ENCODE measurements at regions not wholly inside any gene's neighbourhood (a gene's known extent, or its start where the extent isn't known, plus 50 kb on each side); places are given as distances from the start of the nearest gene placed in this dataset.
"Not testable (repeated sequence)": the region's sequence is repeated elsewhere in the genome, so short reads cannot be mapped to it uniquely, and the experiment has no call there.

DNA sequence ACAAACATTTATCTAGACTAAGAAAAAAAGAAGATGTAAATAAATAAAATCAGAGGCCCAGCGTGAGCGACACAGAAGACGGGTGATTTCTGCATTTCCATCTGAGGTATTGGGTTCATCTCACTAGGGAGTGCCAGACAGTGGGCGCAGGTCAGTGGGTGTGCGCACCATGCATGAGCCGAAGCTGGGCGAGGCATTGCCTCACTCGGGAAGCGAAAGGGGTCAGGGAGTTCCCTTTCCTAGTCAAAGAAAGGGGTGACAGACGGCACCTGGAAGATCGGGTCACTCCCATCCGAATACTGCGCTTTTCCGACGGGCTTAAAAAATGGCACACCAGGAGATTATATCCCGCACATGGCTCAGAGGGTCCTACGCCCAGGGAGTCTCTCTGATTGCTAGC is 79.5 kb upstream of the ABCD2 start:
- POLR2A ChIA-PET; ATAC-seq (ENCODE audit: low read depth); H4K20me1 ChIP-seq (ENCODE audit: control insufficient read depth, insufficient read depth, low read length, poor library complexity, severe bottlenecking); H3K9me3 Mint-ChIP-seq (ENCODE audit: insufficient read depth); intact Hi-C loops (cut with micrococcal nuclease); H3K27ac ChIP-seq (ENCODE audit: low read length in 2 of 2); H3K9ac ChIP-seq (ENCODE audit: low read length); DNase-seq; H3K4me2 ChIP-seq (replicated peaks; ENCODE audit: low read depth, low read length, poor library complexity, severe bottlenecking); CTCF ChIA-PET; H3K9me3 ChIP-seq (ENCODE audit: control extremely low read depth in 1 of 3, control insufficient read depth in 2 of 3, insufficient read depth in 1 of 3, low read length in 2 of 3); H2AFZ ChIP-seq (ENCODE audit: insufficient read depth, low read depth, low read length, poor library complexity, severe bottlenecking); H3K27me3 ChIP-seq (replicated peaks in 1 of 4; ENCODE audit: control extremely low read depth in 1 of 4, control insufficient read depth in 3 of 4, insufficient read depth in 4 of 4, low read length in 3 of 4); H3K4me3 Mint-ChIP-seq; H3K27ac Mint-ChIP-seq; H3K79me2 ChIP-seq (ENCODE audit: control insufficient read depth, insufficient read depth, low read length); H3K36me3 ChIP-seq (replicated peaks in 1 of 2; ENCODE audit: control extremely low read depth in 1 of 2, control insufficient read depth in 1 of 2, extremely low read depth in 1 of 2, insufficient read depth in 2 of 2, low read length in 1 of 2); H3K4me1 Mint-ChIP-seq; H3K4me3 ChIP-seq (ENCODE audit: control extremely low read depth in 1 of 5, extremely low read depth in 1 of 5, insufficient read depth in 1 of 5, low read depth in 2 of 5, low read length in 4 of 5); H3K4me1 ChIP-seq (ENCODE audit: control insufficient read depth in 2 of 2, insufficient read depth in 2 of 2, low read length in 2 of 2): not testable (repeated sequence)
- peaks cover 13% of the 10 kb centered on the region for H3K27me3 Mint-ChIP-seq
- 98% methylated on average over 17 of the region's 17 CpGs for WGBS (ENCODE audit: insufficient coverage)

DNA sequence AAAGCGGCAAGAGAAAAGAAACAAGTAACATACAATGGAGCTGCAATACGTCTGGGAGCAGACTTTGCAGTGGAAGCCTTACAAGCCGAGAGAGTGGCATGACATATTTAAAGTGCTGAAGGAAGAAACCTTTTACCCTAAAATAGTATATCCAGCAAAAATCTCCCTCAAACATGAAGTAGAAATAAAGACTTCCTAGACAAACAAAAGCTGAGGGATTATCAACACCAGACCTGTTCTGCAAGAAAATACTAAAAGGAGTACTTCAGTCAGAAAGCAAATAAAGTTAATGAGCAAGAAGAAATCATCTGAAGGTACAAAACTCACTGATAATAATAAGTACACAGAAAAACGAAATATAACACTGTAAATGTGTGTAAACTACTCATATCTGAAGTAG is 77.5 kb upstream of the ABCD2 start:
- Histone ChIP-seq H3K4me1 (ENCODE audit: control insufficient read depth in 2 of 2, insufficient read depth in 2 of 2, low read length in 2 of 2) (no peaks in the 10 kb centered on the region), H3K27me3 (replicated peaks in 1 of 4; ENCODE audit: control extremely low read depth in 1 of 4, control insufficient read depth in 3 of 4, insufficient read depth in 4 of 4, low read length in 3 of 4) (peaks cover 0 to 4% (median 0%) of the 10 kb centered on the region in 4 experiments), H2AFZ (ENCODE audit: insufficient read depth, low read depth, low read length, poor library complexity, severe bottlenecking) (no peak overlapping the region), H4K20me1 (ENCODE audit: control insufficient read depth, insufficient read depth, low read length, poor library complexity, severe bottlenecking) (no peaks in the 10 kb centered on the region), H3K36me3 (replicated peaks in 1 of 2; ENCODE audit: control extremely low read depth in 1 of 2, control insufficient read depth in 1 of 2, extremely low read depth in 1 of 2, insufficient read depth in 2 of 2, low read length in 1 of 2) (no peaks in the 10 kb centered on the region), H3K4me3 (ENCODE audit: control extremely low read depth in 1 of 5, extremely low read depth in 1 of 5, insufficient read depth in 1 of 5, low read depth in 2 of 5, low read length in 4 of 5) (no peak overlapping the region), H3K27ac (ENCODE audit: low read length in 2 of 2) (no peak overlapping the region), H3K9me3 (ENCODE audit: control extremely low read depth in 1 of 3, control insufficient read depth in 2 of 3, insufficient read depth in 1 of 3, low read length in 2 of 3) (no peaks in the 10 kb centered on the region), H3K79me2 (ENCODE audit: control insufficient read depth, insufficient read depth, low read length) (no peaks in the 10 kb centered on the region), H3K4me2 (replicated peaks; ENCODE audit: low read depth, low read length, poor library complexity, severe bottlenecking) (no peak overlapping the region), H3K9ac (ENCODE audit: low read length) (no peak overlapping the region)
- ATAC-seq (ENCODE audit: low read depth) (no peak), DNase-seq (no peak)
- intact Hi-C loops (cut with micrococcal nuclease) = no loop called here
- CTCF ChIA-PET = no interaction called here
- Mint-ChIP-seq H3K27ac (no peak overlapping the region), H3K9me3 (ENCODE audit: insufficient read depth) (no peaks in the 10 kb centered on the region), H3K4me3 (no peak overlapping the region), H3K27me3 (peaks cover 13% of the 10 kb centered on the region), H3K4me1 (no peaks in the 10 kb centered on the region)
- TF ChIP-seq, protein P1, sequence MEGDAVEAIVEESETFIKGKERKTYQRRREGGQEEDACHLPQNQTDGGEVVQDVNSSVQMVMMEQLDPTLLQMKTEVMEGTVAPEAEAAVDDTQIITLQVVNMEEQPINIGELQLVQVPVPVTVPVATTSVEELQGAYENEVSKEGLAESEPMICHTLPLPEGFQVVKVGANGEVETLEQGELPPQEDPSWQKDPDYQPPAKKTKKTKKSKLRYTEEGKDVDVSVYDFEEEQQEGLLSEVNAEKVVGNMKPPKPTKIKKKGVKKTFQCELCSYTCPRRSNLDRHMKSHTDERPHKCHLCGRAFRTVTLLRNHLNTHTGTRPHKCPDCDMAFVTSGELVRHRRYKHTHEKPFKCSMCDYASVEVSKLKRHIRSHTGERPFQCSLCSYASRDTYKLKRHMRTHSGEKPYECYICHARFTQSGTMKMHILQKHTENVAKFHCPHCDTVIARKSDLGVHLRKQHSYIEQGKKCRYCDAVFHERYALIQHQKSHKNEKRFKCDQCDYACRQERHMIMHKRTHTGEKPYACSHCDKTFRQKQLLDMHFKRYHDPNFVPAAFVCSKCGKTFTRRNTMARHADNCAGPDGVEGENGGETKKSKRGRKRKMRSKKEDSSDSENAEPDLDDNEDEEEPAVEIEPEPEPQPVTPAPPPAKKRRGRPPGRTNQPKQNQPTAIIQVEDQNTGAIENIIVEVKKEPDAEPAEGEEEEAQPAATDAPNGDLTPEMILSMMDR (IDR thresholded peaks at IDR 0.05) = no peak
- no peak for TF ChIP-seq EZH2 (IDR thresholded peaks at IDR 0.05; ENCODE audit: borderline replicate concordance, insufficient read depth, low read depth, low read length, poor library complexity, severe bottlenecking)
- 100% methylated on average over 1 of the region's 4 CpGs for WGBS (ENCODE audit: insufficient coverage)
- POLR2A ChIA-PET = no interaction called here
